ENCODE measurements at regions not wholly inside any gene's neighbourhood (a gene's known extent, or its start where the extent isn't known, plus 50 kb on each side); places are given as distances from the start of the nearest gene placed in this dataset.

DNA sequence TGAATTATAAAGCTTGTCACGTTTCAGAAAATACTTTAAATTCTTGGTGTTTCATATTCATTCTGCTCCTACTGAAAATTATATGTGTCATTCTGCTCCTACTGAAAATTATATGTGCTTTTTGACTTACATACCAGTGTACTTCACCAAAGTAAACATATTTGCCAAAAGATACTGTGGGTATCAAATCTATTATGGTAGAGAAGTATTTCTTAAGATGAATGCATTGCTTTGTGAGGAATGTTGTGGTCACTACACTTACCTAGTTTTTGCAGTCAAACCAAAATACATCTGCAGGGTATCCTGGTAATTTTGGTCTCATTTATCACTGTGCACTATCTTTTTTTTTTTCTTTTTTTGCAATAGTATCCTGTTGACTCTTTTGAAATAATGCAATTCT lies 287.7 kb upstream of the MAD2L1 start:
- H3K27me3 Mint-ChIP-seq (ENCODE audit: low read depth) = no peaks in the 10 kb centered on the region
- H3K36me3 Mint-ChIP-seq = no peaks in the 10 kb centered on the region
- TF ChIP-seq, protein P1, sequence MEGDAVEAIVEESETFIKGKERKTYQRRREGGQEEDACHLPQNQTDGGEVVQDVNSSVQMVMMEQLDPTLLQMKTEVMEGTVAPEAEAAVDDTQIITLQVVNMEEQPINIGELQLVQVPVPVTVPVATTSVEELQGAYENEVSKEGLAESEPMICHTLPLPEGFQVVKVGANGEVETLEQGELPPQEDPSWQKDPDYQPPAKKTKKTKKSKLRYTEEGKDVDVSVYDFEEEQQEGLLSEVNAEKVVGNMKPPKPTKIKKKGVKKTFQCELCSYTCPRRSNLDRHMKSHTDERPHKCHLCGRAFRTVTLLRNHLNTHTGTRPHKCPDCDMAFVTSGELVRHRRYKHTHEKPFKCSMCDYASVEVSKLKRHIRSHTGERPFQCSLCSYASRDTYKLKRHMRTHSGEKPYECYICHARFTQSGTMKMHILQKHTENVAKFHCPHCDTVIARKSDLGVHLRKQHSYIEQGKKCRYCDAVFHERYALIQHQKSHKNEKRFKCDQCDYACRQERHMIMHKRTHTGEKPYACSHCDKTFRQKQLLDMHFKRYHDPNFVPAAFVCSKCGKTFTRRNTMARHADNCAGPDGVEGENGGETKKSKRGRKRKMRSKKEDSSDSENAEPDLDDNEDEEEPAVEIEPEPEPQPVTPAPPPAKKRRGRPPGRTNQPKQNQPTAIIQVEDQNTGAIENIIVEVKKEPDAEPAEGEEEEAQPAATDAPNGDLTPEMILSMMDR (IDR thresholded peaks at IDR 0.05; ENCODE audit: unreplicated experiment) = no peak
- no peaks in the 10 kb centered on the region for H3K4me1 Mint-ChIP-seq
- no peak overlapping the region for H3K4me3 Mint-ChIP-seq
- DNase-seq (ENCODE audit: low spot score in 2 of 2, unreplicated experiment in 2 of 2) = no peak
- no peak overlapping the region for H3K27ac Mint-ChIP-seq
- peaks cover 4% of the 10 kb centered on the region for H3K9me3 Mint-ChIP-seq

DNA sequence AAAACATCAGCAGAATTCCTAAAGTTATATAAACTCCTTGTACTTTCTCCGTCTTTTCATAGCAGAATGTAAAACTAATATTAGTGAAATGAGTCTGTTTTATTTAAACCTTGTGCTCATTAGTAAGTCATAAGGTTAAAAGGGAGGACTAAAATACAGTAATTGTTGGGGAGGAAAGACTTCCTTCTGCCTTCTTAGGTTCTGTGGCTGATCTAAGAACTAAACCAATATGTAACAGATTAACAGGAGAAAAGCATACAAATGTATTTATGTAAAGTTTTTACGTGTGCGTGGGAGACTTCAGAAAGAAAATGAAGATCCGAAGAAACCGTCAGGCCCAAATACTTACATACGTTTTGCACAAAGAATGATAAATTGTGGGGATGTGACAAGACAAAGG lies 286.6 kb upstream of the MAD2L1 start:
- DNase-seq (ENCODE audit: low spot score in 2 of 2, unreplicated experiment in 2 of 2) = no peak
- TF ChIP-seq, protein P1 (IDR thresholded peaks at IDR 0.05; ENCODE audit: unreplicated experiment) = no peak
- H3K36me3 Mint-ChIP-seq = no peaks in the 10 kb centered on the region
- no peaks in the 10 kb centered on the region for H3K27me3 Mint-ChIP-seq (ENCODE audit: low read depth)
- no peaks in the 10 kb centered on the region for H3K4me1 Mint-ChIP-seq
- no peak overlapping the region for H3K27ac Mint-ChIP-seq
- H3K4me3 Mint-ChIP-seq = no peak overlapping the region
- peaks cover 4% of the 10 kb centered on the region for H3K9me3 Mint-ChIP-seq

DNA sequence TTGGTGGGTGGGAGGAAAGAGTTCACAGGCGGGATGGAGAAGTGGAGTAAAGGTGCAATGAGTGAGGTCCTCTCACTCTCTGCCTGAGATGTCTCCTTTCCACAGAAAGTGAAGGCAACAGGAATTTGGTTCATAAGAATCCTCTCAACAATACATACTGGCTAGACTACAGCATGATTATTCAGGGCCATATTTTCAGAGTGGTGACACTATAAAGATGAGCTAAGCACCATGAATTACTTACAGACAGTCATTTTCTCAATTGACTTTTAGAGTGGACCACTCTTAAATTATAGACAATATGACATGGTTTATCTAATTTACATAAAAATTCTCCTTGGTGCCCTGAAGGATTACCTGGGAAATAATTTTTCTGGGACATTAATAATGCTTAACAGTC lies 286.1 kb upstream of the MAD2L1 start:
- H3K9me3 Mint-ChIP-seq = peaks cover 4% of the 10 kb centered on the region
- TF ChIP-seq, protein P1 (IDR thresholded peaks at IDR 0.05; ENCODE audit: unreplicated experiment) = no peak
- H3K4me1 Mint-ChIP-seq = no peaks in the 10 kb centered on the region
- DNase-seq (ENCODE audit: low spot score in 2 of 2, unreplicated experiment in 2 of 2) = no peak
- no peaks in the 10 kb centered on the region for H3K27me3 Mint-ChIP-seq (ENCODE audit: low read depth)
- H3K4me3 Mint-ChIP-seq = no peak overlapping the region
- no peak overlapping the region for H3K27ac Mint-ChIP-seq
- H3K36me3 Mint-ChIP-seq = no peaks in the 10 kb centered on the region

DNA sequence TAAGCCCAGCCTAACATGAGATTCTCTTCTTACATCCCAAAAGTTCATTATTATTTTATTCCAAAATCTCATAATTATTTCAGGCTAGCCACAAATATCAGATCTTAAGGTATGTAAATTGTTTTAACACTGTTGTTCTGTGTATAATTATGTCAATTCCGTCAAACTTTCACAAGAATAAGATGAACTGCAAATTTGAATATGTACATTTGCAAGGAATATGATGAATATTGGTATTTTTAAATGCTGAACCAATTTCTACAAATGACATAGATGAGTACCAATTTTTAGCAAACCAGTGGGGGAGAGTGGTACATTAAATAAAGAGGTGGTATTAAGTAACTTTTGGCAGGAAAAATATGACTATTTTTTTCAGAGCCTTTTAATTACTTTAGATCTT lies 282.3 kb upstream of the MAD2L1 start:
- no peak overlapping the region for H3K27ac Mint-ChIP-seq
- H3K27me3 Mint-ChIP-seq (ENCODE audit: low read depth) = no peaks in the 10 kb centered on the region
- H3K36me3 Mint-ChIP-seq = no peaks in the 10 kb centered on the region
- no peak overlapping the region for H3K4me3 Mint-ChIP-seq
- TF ChIP-seq, protein P1 (IDR thresholded peaks at IDR 0.05; ENCODE audit: unreplicated experiment) = no peak
- no peaks in the 10 kb centered on the region for H3K4me1 Mint-ChIP-seq
- DNase-seq (ENCODE audit: low spot score in 2 of 2, unreplicated experiment in 2 of 2) = no peak
- no peaks in the 10 kb centered on the region for H3K9me3 Mint-ChIP-seq

DNA sequence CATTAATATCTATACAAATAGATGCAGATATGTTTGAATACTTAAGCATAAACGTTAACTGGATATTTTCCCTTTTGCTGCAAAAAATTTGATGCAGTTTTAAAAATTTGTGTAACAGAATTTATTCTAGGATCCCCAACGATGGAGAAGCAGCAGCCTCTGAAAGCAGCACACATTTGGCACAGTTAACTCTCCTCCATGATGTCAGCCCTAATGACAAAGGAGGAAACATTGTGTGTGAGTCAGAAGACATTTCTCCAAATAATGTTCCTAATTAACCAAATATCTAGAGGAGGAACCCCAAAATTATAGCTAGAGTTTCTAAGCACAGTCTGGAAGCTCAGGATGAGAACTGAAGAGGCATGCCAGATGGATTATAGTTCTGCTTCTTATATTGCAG lies 281.9 kb upstream of the MAD2L1 start:
- TF ChIP-seq, protein P1 (IDR thresholded peaks at IDR 0.05; ENCODE audit: unreplicated experiment) = no peak
- Mint-ChIP-seq H3K4me1 (no peaks in the 10 kb centered on the region), H3K27ac (no peak overlapping the region), H3K27me3 (ENCODE audit: low read depth) (no peaks in the 10 kb centered on the region), H3K9me3 (no peaks in the 10 kb centered on the region), H3K4me3 (no peak overlapping the region), H3K36me3 (no peaks in the 10 kb centered on the region)
- DNase-seq (ENCODE audit: low spot score in 2 of 2, unreplicated experiment in 2 of 2) = no peak
